Upper lobe of left lung (tissue), 4 donors: ENCODE measurements at regions not wholly inside any gene's neighbourhood (a gene's known extent, or its start where the extent isn't known, plus 50 kb on each side); places are given as distances from the start of the nearest gene placed in this dataset.

ENCODE experiments used
- CTCF ChIP-seq, 6 experiments: fragments of 450-650 bp in 4 of 6; fragments of 200-600 bp in 2 of 6; sonication (generic) in 2 of 6; IDR thresholded peaks; one replicate each; pipeline ENCODE4 v1.5.1; 2016 to 2019; ENCODE audit warnings: antibody characterized with exemption in 6 of 6
- EP300 ChIP-seq, 4 donors: sonication (generic); formaldehyde crosslinking; IDR thresholded peaks; one replicate each; pipeline ENCODE4 v1.5.1; 2017; ENCODE audit warnings: antibody characterized with exemption in 4 of 4, control low read depth in 2 of 4
- POLR2A ChIP-seq, 4 donors: fragments of 450-650 bp; IDR thresholded peaks; one replicate each; pipeline ENCODE4 v1.5.1; 2016 to 2017; ENCODE audit warnings: antibody characterized with exemption in 4 of 4, mild to moderate bottlenecking in 2 of 4

GRCh38 chr5:112535356-112535755, 116.3 kb upstream of the EPB41L4A start:
- no peak for TF ChIP-seq CTCF (IDR thresholded peaks at IDR 0.05)
- TF ChIP-seq POLR2A (IDR thresholded peaks at IDR 0.05), result no peak
- TF ChIP-seq EP300 (IDR thresholded peaks at IDR 0.05), result no peak
